ENCODE measurements at regions not wholly inside any gene's neighbourhood (a gene's known extent, or its start where the extent isn't known, plus 50 kb on each side); places are given as distances from the start of the nearest gene placed in this dataset.

GRCh38 chr7:68107261-68107660, 1110.6 kb downstream of the TYW1 start:
- TF ChIP-seq FOXP2 (optimal IDR thresholded peaks at IDR 0.05; ENCODE audit: borderline replicate concordance, extremely low read depth, extremely low read length, insufficient read depth), result no peak
- no peak for TF ChIP-seq SIN3A (IDR thresholded peaks at IDR 0.05; ENCODE audit: borderline replicate concordance, insufficient read depth, low read length)
- no peak for TF ChIP-seq POLR2AphosphoS5 (IDR thresholded peaks at IDR 0.05; ENCODE audit: low read depth, low read length)
- no peak for TF ChIP-seq REST (IDR thresholded peaks at IDR 0.05; ENCODE audit: insufficient read depth in 1 of 2, low read depth in 2 of 2, low read length in 2 of 2)
- TF ChIP-seq TAF1 (IDR thresholded peaks at IDR 0.05; ENCODE audit: borderline replicate concordance, insufficient read depth, low read length), result no peak

GRCh38 chr7:68107968-68108367, 1111.3 kb downstream of the TYW1 start:
- TF ChIP-seq TAF1 (IDR thresholded peaks at IDR 0.05; ENCODE audit: borderline replicate concordance, insufficient read depth, low read length), result no peak
- no peak for TF ChIP-seq POLR2AphosphoS5 (IDR thresholded peaks at IDR 0.05; ENCODE audit: low read depth, low read length)
- no peak for TF ChIP-seq FOXP2 (optimal IDR thresholded peaks at IDR 0.05; ENCODE audit: borderline replicate concordance, extremely low read depth, extremely low read length, insufficient read depth)
- no peak for TF ChIP-seq SIN3A (IDR thresholded peaks at IDR 0.05; ENCODE audit: borderline replicate concordance, insufficient read depth, low read length)
- TF ChIP-seq REST (IDR thresholded peaks at IDR 0.05; ENCODE audit: insufficient read depth in 1 of 2, low read depth in 2 of 2, low read length in 2 of 2), result no peak

GRCh38 chr7:68109299-68109698, 1112.7 kb downstream of the TYW1 start:
- no peak for TF ChIP-seq TAF1 (IDR thresholded peaks at IDR 0.05; ENCODE audit: borderline replicate concordance, insufficient read depth, low read length)

- TF ChIP-seq REST (IDR thresholded peaks at IDR 0.05; ENCODE audit: insufficient read depth in 1 of 2, low read depth in 2 of 2, low read length in 2 of 2) (no peak), TAF1 (IDR thresholded peaks at IDR 0.05; ENCODE audit: borderline replicate concordance, insufficient read depth, low read length) (no peak), FOXP2 (optimal IDR thresholded peaks at IDR 0.05; ENCODE audit: borderline replicate concordance, extremely low read depth, extremely low read length, insufficient read depth) (no peak), SIN3A (IDR thresholded peaks at IDR 0.05; ENCODE audit: borderline replicate concordance, insufficient read depth, low read length) (no peak), POLR2AphosphoS5 (IDR thresholded peaks at IDR 0.05; ENCODE audit: low read depth, low read length) (no peak)
Observed at GRCh38 chr7:68119411-68119810, 1122.8 kb downstream of the TYW1 start.

- TF ChIP-seq FOXP2 (optimal IDR thresholded peaks at IDR 0.05; ENCODE audit: borderline replicate concordance, extremely low read depth, extremely low read length, insufficient read depth) (no peak), SIN3A (IDR thresholded peaks at IDR 0.05; ENCODE audit: borderline replicate concordance, insufficient read depth, low read length) (no peak), POLR2AphosphoS5 (IDR thresholded peaks at IDR 0.05; ENCODE audit: low read depth, low read length) (no peak), REST (IDR thresholded peaks at IDR 0.05; ENCODE audit: insufficient read depth in 1 of 2, low read depth in 2 of 2, low read length in 2 of 2) (no peak), TAF1 (IDR thresholded peaks at IDR 0.05; ENCODE audit: borderline replicate concordance, insufficient read depth, low read length) (no peak)
Observed at GRCh38 chr7:68121056-68121455, 1124.4 kb downstream of the TYW1 start.

Measured in PFSK-1 (cell line).